Cardiac muscle cell (in vitro differentiated cells and primary cell): ENCODE measurements at regions not wholly inside any gene's neighbourhood (a gene's known extent, or its start where the extent isn't known, plus 50 kb on each side); places are given as distances from the start of the nearest gene placed in this dataset.
"Not testable (repeated sequence)": the region's sequence is repeated elsewhere in the genome, so short reads cannot be mapped to it uniquely, and the experiment has no call there.

ENCODE experiments used
- DNase-seq, 2 donors: peaks; one replicate each; pipeline versions ENCODE4 v3.0.0 to v3.0.0-alpha.2; 2010 to 2017; ENCODE audit warnings: low read depth in 1 of 2, low spot score in 1 of 2
- H3K27ac ChIP-seq: fragments of 200-600 bp; sonication (generic); 2 replicates; pipeline ENCODE4 v1.5.1; 2016
- H3K27me3 ChIP-seq: fragments of 200-600 bp; sonication (generic); 2 replicates; pipeline ENCODE4 v1.6.0; 2016; ENCODE audit warnings: control low read depth
- H3K36me3 ChIP-seq: fragments of 200-600 bp; sonication (generic); 2 replicates; pipeline ENCODE4 v1.5.1; 2016; ENCODE audit warnings: control low read depth
- H3K4me1 ChIP-seq: fragments of 200-600 bp; sonication (generic); 2 replicates; pipeline ENCODE4 v1.8.1; 2017; ENCODE audit warnings: low read depth, mild to moderate bottlenecking, mixed run types
- H3K4me3 ChIP-seq: fragments of 200-600 bp; sonication (generic); 2 replicates; pipeline ENCODE4 v1.5.1; 2016; ENCODE audit warnings: mild to moderate bottlenecking
- H3K9me3 ChIP-seq: fragments of 200-600 bp; sonication (generic); 2 replicates; pipeline ENCODE4 v1.5.1; 2017; ENCODE audit warnings: low read depth, mild to moderate bottlenecking, control low read depth
- TF ChIP-seq, protein P1 (sequence below): IDR thresholded peaks from 2 replicates; pipeline ENCODE4 v1.5.1; 2012; ENCODE audit warnings: low read depth, mild to moderate bottlenecking, low read length

- Histone ChIP-seq H3K4me1 (no peaks in the 10 kb centered on the region), H3K27me3 (no peaks in the 10 kb centered on the region), H3K27ac (no peak overlapping the region), H3K4me3 (no peak overlapping the region), H3K36me3 (no peaks in the 10 kb centered on the region), H3K9me3 (no peaks in the 10 kb centered on the region)
- DNase-seq = no peak
- TF ChIP-seq, protein P1, sequence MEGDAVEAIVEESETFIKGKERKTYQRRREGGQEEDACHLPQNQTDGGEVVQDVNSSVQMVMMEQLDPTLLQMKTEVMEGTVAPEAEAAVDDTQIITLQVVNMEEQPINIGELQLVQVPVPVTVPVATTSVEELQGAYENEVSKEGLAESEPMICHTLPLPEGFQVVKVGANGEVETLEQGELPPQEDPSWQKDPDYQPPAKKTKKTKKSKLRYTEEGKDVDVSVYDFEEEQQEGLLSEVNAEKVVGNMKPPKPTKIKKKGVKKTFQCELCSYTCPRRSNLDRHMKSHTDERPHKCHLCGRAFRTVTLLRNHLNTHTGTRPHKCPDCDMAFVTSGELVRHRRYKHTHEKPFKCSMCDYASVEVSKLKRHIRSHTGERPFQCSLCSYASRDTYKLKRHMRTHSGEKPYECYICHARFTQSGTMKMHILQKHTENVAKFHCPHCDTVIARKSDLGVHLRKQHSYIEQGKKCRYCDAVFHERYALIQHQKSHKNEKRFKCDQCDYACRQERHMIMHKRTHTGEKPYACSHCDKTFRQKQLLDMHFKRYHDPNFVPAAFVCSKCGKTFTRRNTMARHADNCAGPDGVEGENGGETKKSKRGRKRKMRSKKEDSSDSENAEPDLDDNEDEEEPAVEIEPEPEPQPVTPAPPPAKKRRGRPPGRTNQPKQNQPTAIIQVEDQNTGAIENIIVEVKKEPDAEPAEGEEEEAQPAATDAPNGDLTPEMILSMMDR = no peak
Measured at GRCh38 chr6:115443825-115444478, 616.7 kb downstream of the FRK start.

DNA sequence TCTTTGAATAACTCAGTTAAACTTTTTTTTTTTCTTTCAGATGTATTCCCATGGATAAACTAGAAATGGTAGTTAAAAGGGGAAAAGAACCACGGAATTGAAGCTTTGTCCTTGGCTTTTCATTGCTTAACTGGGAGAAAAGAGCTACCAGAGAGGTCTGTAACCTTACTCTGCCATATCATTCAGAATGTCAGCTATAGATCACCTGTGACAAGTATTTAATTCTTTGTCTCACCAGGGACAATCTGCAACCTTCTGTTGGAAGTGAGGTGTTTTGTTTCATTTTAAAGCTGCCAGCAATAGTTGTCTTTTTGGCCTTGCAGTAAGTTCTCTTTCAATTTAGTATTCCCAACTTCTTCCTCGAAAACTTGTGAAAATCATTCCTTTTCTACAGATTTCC lies 618.4 kb downstream of the FRK start:
- no peak for DNase-seq
- no peaks in the 10 kb centered on the region for H3K4me1 ChIP-seq
- TF ChIP-seq, protein P1 = no peak
- no peaks in the 10 kb centered on the region for H3K27me3 ChIP-seq
- H3K27ac ChIP-seq = no peak overlapping the region
- no peak overlapping the region for H3K4me3 ChIP-seq
- no peaks in the 10 kb centered on the region for H3K36me3 ChIP-seq
- H3K9me3 ChIP-seq = no peaks in the 10 kb centered on the region

- H3K27me3 ChIP-seq = no peaks in the 10 kb centered on the region
- TF ChIP-seq, protein P1 = no peak
- H3K9me3 ChIP-seq = no peaks in the 10 kb centered on the region
- no peak overlapping the region for H3K27ac ChIP-seq
- no peaks in the 10 kb centered on the region for H3K4me1 ChIP-seq
- H3K36me3 ChIP-seq = no peaks in the 10 kb centered on the region
- H3K4me3 ChIP-seq = no peak overlapping the region
- DNase-seq = peak in 1 of 2 donors; percentile 0
Measured at GRCh38 chr6:115441651-115442050, 619.0 kb downstream of the FRK start.

- H3K4me3 ChIP-seq = no peak overlapping the region
- DNase-seq = no peak
- H3K9me3 ChIP-seq = no peaks in the 10 kb centered on the region
- H3K27ac ChIP-seq = no peak overlapping the region
- no peaks in the 10 kb centered on the region for H3K36me3 ChIP-seq
- TF ChIP-seq, protein P1 = no peak
- H3K27me3 ChIP-seq = no peaks in the 10 kb centered on the region
- no peaks in the 10 kb centered on the region for H3K4me1 ChIP-seq
Measured at GRCh38 chr6:115415378-115415777, 645.3 kb downstream of the FRK start.

DNA sequence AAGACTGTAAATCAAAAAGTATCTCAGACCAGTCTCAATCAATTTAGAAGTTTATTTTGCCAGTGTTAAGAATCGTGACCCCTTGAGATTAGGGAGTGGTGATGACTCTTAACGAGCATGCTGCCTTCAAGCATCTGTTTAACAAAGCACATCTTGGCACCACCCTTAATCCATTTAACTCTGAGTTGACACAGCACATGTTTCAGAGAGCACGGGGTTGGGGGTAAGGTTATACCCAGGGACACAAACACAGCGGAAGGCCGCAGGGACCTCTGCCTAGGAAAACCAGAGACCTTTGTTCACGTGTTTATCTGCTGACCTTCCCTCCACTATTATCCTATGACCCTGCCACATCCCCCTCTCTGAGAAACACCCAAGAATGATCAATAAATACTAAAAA lies 645.8 kb downstream of the FRK start:
- H3K36me3 ChIP-seq, H3K27ac ChIP-seq, DNase-seq, H3K4me3 ChIP-seq, H3K27me3 ChIP-seq, H3K9me3 ChIP-seq, H3K4me1 ChIP-seq: not testable (repeated sequence)

DNA sequence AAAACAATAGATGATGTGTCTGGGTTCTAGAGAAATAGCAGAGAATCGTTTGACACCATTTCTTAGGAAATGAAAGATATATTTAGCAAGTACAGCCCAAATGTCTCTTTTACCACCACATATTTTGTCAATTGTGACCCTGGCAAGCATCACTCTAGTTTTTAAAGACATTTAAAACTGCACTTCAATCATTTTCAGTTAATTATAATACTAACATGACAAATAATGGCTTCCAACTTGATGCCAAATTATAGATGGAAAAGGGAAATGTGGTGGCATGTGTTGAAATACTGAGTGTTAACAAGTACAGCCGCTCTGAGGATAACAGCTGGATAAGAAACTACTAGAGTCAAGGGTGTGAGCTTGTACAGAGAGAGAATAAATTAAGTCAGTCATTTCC lies 648.9 kb downstream of the FRK start:
- Histone ChIP-seq H3K27me3 (no peaks in the 10 kb centered on the region), H3K27ac (no peak overlapping the region), H3K9me3 (no peaks in the 10 kb centered on the region), H3K4me1 (no peaks in the 10 kb centered on the region), H3K4me3 (no peak overlapping the region), H3K36me3 (no peaks in the 10 kb centered on the region)
- TF ChIP-seq, protein P1 = no peak
- no peak for DNase-seq
